HFF-Myc (cell line): ENCODE measurements at regions not wholly inside any gene's neighbourhood (a gene's known extent, or its start where the extent isn't known, plus 50 kb on each side); places are given as distances from the start of the nearest gene placed in this dataset.
"Not testable (repeated sequence)": the region's sequence is repeated elsewhere in the genome, so short reads cannot be mapped to it uniquely, and the experiment has no call there.

Source experiments
- DNase-seq: peaks from one replicate; pipeline ENCODE4 v3.0.0-alpha.2; 2011; ENCODE audit warnings: low read depth; ENCODE audit errors: extremely low read depth
- H3K4me3 ChIP-seq: replicated peaks from 2 replicates; pipeline ENCODE4 v1.5.1; 2011; ENCODE audit warnings: low read depth, mild to moderate bottlenecking, control low read depth, low read length
- CTCF ChIP-seq: IDR thresholded peaks from 2 replicates; pipeline ENCODE4 v1.5.1; 2012; ENCODE audit warnings: mild to moderate bottlenecking, low read depth, low read length, control low read depth; ENCODE audit errors: missing control alignments

DNA sequence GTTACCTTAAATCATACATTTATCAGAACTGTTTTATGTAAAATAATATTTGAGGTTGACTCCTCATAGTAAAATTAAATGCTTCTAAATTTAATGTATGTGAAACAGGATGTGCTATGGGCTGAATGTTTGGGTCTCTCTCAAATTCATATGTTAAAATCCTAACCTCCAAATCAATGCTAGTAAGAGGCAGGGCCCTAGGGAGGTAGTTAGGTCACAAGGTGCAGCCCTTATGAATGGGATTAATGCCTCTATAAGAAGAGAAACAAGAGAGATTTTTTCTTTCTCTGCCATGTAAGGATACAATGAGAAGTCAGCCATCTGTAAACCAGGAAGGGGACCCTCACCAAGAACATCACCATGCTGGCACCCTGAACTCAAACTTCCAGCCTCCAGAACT lies 67.2 kb upstream of the ETAA1 start:
- no peak for TF ChIP-seq CTCF
- no peak overlapping the region for H3K4me3 ChIP-seq
- no peak for DNase-seq

- not testable (repeated sequence) for H3K4me3 ChIP-seq, DNase-seq
Observed at GRCh38 chr2:67331419-67332086, 65.6 kb upstream of the ETAA1 start.

DNA sequence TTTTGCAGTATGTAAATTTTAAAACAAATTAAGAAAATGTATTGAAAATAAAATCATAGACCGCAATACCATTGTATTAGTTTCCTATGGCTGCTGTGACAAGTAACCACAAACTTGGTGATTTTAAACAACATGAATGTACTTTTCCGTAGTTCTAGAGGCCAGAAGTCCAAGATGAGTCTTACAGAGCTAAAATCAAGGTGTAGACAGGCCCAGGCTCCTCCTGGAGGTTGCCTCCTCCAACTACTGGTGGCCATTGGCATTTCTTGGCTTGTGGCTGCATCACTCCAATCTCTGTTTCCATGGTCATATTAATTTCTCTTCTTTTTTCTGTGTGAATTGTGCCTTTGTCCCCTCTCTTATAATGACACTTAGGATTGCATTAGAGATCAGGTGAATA lies 59.2 kb upstream of the ETAA1 start:
- no peak for TF ChIP-seq CTCF
- DNase-seq, result no peak
- H3K4me3 ChIP-seq, result no peak overlapping the region

- no peak for TF ChIP-seq CTCF
- no peak overlapping the region for H3K4me3 ChIP-seq
Observed at GRCh38 chr2:67338601-67339233, 58.4 kb upstream of the ETAA1 start.

GRCh38 chr2:67339234-67339885 lies 57.8 kb upstream of the ETAA1 start:
- H3K4me3 ChIP-seq, result no peak overlapping the region
- no peak for DNase-seq
- TF ChIP-seq CTCF, result no peak

More at GRCh38 chr2:67338601-67339233, 58.4 kb upstream of the ETAA1 start:
- no peak for DNase-seq

DNA sequence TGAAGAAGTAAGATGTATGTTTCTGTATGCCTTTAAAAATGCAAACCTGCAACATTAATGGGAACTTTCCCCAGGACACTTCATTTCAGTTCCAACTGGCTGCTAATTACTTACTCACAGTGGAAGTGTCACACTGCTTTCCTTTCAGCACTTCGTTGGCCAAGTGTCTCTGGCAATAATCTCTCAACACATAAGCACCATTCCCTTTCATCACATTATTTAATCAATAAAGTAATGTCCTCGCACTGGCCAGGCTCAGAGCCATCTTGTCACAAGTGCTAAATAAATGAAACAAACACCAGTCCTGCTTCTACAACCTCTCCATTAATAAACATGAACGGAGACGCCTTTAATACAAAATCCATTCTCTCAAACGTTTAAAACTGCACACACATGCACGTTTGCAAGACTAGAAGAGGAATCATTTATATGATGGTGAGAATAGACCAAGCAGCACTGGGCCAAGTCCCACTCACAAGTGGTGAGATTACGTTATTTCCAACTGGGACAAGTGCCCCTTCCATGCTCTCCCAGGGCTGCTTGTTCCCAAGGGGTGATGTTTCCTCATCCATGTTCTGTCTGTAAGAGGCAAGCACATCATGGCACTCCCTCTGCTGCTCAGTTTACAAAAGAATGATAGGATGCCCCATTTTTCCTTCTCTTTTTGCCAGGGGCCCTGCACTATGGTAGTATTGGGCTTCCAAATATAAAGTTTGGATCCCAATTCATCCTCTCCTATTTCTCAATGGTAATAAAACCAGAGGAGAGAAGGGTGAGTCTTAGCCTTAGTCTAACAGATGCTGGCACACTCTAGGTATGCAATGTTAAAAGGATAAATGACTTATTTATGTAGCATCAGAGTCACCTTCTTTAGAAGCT lies 56.8 kb upstream of the ETAA1 start:
- no peak for DNase-seq
- no peak overlapping the region for H3K4me3 ChIP-seq
- TF ChIP-seq CTCF, result no peak

DNA sequence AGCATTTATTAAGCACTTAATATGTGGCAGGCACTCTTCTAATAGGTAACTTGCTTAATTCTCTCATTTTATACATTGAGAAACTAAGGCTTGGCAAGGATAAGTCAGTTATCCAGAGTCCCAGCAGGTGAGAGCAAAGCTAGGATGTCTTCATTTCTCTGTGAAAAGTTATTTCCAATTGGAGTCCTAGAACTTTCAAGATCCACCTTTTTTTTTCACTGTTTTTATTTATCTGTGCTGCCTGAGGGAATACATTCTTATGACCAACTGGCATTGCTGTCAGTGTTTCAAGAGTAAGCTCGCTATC lies 56.2 kb upstream of the ETAA1 start:
- TF ChIP-seq CTCF, result no peak
- DNase-seq, result no peak
- no peak overlapping the region for H3K4me3 ChIP-seq
